ENCODE measurements at regions not wholly inside any gene's neighbourhood (a gene's known extent, or its start where the extent isn't known, plus 50 kb on each side); places are given as distances from the start of the nearest gene placed in this dataset.

- Mint-ChIP-seq H3K27me3 (ENCODE audit: insufficient read depth, unreplicated experiment) (peaks cover 18% of the 10 kb centered on the region), H3K9me3 (ENCODE audit: unreplicated experiment) (no peaks in the 10 kb centered on the region), H3K4me1 (ENCODE audit: low read depth, unreplicated experiment) (no peaks in the 10 kb centered on the region), H3K4me3 (ENCODE audit: unreplicated experiment) (no peak overlapping the region), H3K27ac (ENCODE audit: unreplicated experiment) (no peak overlapping the region), H3K36me3 (ENCODE audit: insufficient read depth, unreplicated experiment) (no peaks in the 10 kb centered on the region)
- intact Hi-C loops (cut with micrococcal nuclease; ENCODE audit: unreplicated experiment): no loop called here
- Histone ChIP-seq H3K4me1 (no peaks in the 10 kb centered on the region), H3K36me3 (ENCODE audit: control insufficient read depth, insufficient read depth, low read length) (no peaks in the 10 kb centered on the region), H3K27me3 (replicated peaks; ENCODE audit: control insufficient read depth, insufficient read depth, low read length) (no peaks in the 10 kb centered on the region), H3K9me3 (no peaks in the 10 kb centered on the region), H3K4me3 (ENCODE audit: low read depth, low read length) (no peak overlapping the region)
- ChIA-PET POLR2A (no interaction called here), CTCF (no interaction called here)
- no peak for DNase-seq
- BruUV-seq (replicated peaks): no TSS peak
- TF ChIP-seq CTCF (IDR thresholded peaks at IDR 0.05; ENCODE audit: insufficient read depth in 1 of 2, low read depth in 1 of 2, low read length in 1 of 2, severe bottlenecking in 1 of 2, unreplicated experiment in 1 of 2): no peak
Observed at GRCh38 chr4:181608181-181608580, 635.0 kb upstream of the TENM3 start.

GRCh38 chr4:181611033-181611711 is 632.0 kb upstream of the TENM3 start:
- Mint-ChIP-seq H3K4me3 (ENCODE audit: unreplicated experiment) (no peak overlapping the region), H3K36me3 (ENCODE audit: insufficient read depth, unreplicated experiment) (no peaks in the 10 kb centered on the region), H3K4me1 (ENCODE audit: low read depth, unreplicated experiment) (no peaks in the 10 kb centered on the region), H3K27ac (ENCODE audit: unreplicated experiment) (no peak overlapping the region), H3K9me3 (ENCODE audit: unreplicated experiment) (no peaks in the 10 kb centered on the region), H3K27me3 (ENCODE audit: insufficient read depth, unreplicated experiment) (peaks cover 21% of the 10 kb centered on the region)
- DNase-seq: no peak
- CTCF ChIA-PET: no interaction called here
- no peak for TF ChIP-seq CTCF (IDR thresholded peaks at IDR 0.05; ENCODE audit: insufficient read depth in 1 of 2, low read depth in 1 of 2, low read length in 1 of 2, severe bottlenecking in 1 of 2, unreplicated experiment in 1 of 2)
- H3K9me3 ChIP-seq: no peaks in the 10 kb centered on the region
- no TSS peak for BruUV-seq (replicated peaks)
- POLR2A ChIA-PET: no interaction called here
- H3K4me3 ChIP-seq (ENCODE audit: low read depth, low read length): no peak overlapping the region
- intact Hi-C loops (cut with micrococcal nuclease; ENCODE audit: unreplicated experiment): no loop called here
- no peaks in the 10 kb centered on the region for H3K27me3 ChIP-seq (replicated peaks; ENCODE audit: control insufficient read depth, insufficient read depth, low read length)
- no peaks in the 10 kb centered on the region for H3K36me3 ChIP-seq (ENCODE audit: control insufficient read depth, insufficient read depth, low read length)
- H3K4me1 ChIP-seq: no peaks in the 10 kb centered on the region

GRCh38 chr4:181611946-181612600 is 631.1 kb upstream of the TENM3 start:
- no peaks in the 10 kb centered on the region for H3K36me3 ChIP-seq (ENCODE audit: control insufficient read depth, insufficient read depth, low read length)
- Mint-ChIP-seq H3K4me1 (ENCODE audit: low read depth, unreplicated experiment) (no peaks in the 10 kb centered on the region), H3K36me3 (ENCODE audit: insufficient read depth, unreplicated experiment) (no peaks in the 10 kb centered on the region), H3K9me3 (ENCODE audit: unreplicated experiment) (no peaks in the 10 kb centered on the region), H3K4me3 (ENCODE audit: unreplicated experiment) (no peak overlapping the region), H3K27me3 (ENCODE audit: insufficient read depth, unreplicated experiment) (peaks cover 21% of the 10 kb centered on the region), H3K27ac (ENCODE audit: unreplicated experiment) (no peak overlapping the region)
- TF ChIP-seq CTCF (IDR thresholded peaks at IDR 0.05; ENCODE audit: insufficient read depth in 1 of 2, low read depth in 1 of 2, low read length in 1 of 2, severe bottlenecking in 1 of 2, unreplicated experiment in 1 of 2): no peak
- BruUV-seq (replicated peaks): no TSS peak
- intact Hi-C loops (cut with micrococcal nuclease; ENCODE audit: unreplicated experiment): no loop called here
- no peaks in the 10 kb centered on the region for H3K9me3 ChIP-seq
- H3K27me3 ChIP-seq (replicated peaks; ENCODE audit: control insufficient read depth, insufficient read depth, low read length): no peaks in the 10 kb centered on the region
- no peak for DNase-seq
- ChIA-PET CTCF (no interaction called here), POLR2A (no interaction called here)
- no peaks in the 10 kb centered on the region for H3K4me1 ChIP-seq
- H3K4me3 ChIP-seq (ENCODE audit: low read depth, low read length): no peak overlapping the region

Data from Caco-2 (cell line).